GM19351 (cell line): ENCODE measurements at regions not wholly inside any gene's neighbourhood (a gene's known extent, or its start where the extent isn't known, plus 50 kb on each side); places are given as distances from the start of the nearest gene placed in this dataset.

Source experiments
- ATAC-seq: cut with Tn5 transposase; IDR thresholded peaks from one replicate; pipeline ENCODE4 v1.9.1; 2021; ENCODE audit warnings: mild to moderate bottlenecking, moderate library complexity; ENCODE audit not compliant: unreplicated experiment

GRCh38 chr14:105838591-105839424 lies 312.4 kb downstream of the TMEM121 start:
- no peak for ATAC-seq

- ATAC-seq = no peak
These were observed 313.3 kb downstream of the TMEM121 start for GRCh38 chr14:105839425-105840265.

- ATAC-seq = no peak
These were observed 314.1 kb downstream of the TMEM121 start for GRCh38 chr14:105840266-105841021.

DNA sequence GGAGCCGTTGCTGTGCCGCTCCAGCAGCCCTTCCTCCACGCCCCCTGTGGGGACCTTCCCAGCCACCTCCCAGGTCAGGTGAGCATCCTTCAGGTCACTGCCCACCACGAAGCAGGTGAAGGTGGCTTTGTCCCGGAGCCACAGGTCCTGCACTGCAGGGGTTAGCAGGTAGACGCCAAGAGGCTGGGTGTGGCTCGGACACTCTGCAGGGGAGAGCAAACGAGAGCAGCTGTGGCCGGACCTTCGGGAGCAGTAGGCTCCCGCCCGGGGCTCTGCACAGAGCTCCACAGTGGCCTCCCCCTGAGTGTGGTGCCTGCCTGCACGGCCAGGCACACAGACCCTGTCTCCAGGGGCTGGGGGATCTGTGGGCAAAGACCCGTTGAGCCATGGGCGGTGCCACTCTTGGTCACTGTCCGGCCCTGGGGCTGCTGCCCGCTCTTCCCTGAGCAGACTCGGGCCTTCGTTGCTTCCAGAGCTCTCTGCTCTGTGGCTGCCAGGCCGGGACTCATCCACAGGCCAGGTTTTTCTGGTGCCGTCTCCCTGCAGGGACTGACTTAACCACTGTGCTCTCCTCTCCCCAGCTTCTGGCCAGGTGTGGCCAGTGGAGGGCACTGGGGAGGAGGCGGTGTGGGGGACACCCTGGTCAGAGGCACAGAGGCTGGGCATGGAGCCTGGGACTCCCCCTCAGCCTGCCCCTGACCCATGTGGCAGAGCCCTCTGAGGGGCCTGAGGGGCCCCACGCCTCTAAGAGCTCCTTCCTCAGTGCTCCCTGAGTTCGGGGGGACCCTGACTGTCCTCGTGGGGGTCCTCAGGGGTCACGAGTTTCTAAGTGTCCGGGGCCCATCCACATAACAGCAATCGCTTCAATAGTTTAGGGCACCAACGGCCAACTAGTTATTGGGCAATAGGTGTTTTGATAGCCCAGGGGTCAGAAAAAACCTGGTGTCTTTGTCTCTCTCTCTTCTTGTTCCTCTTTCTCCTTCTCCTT lies 314.9 kb downstream of the TMEM121 start:
- no peak for ATAC-seq

- no peak for ATAC-seq
These were observed 315.7 kb downstream of the TMEM121 start for GRCh38 chr14:105842105-105842504.

DNA sequence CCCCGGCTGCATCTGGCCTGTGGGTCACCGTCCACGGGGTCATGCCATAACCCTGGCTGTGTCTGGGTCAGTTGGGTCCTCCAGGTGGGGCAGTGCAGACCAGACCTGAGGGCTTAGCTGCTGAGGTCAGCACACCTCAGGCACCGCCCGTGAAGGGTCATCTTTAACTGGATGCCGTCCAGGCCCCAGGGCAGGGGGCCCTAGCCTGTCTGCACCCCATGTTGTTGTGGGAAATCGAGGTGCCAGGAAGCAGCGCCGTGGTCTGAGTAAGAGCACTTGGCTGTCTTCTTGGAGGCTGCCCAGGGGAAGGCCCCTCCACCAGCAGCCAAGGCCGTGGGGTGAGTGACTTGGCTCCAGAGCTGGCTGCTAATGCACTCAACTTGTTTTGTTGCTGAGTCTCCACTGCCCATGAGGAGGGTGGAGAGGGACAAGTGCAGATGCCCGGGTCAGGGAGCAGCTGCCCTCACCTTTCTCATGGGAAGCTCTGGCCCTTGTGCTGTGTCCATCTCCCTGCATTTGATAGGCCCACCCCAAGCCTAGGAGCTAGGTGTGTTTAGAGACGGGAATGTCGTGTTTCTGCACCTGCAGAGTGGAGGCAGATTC lies 317.2 kb downstream of the TMEM121 start:
- no peak for ATAC-seq

- no peak for ATAC-seq
These were observed 317.8 kb downstream of the TMEM121 start for GRCh38 chr14:105844047-105844630.

DNA sequence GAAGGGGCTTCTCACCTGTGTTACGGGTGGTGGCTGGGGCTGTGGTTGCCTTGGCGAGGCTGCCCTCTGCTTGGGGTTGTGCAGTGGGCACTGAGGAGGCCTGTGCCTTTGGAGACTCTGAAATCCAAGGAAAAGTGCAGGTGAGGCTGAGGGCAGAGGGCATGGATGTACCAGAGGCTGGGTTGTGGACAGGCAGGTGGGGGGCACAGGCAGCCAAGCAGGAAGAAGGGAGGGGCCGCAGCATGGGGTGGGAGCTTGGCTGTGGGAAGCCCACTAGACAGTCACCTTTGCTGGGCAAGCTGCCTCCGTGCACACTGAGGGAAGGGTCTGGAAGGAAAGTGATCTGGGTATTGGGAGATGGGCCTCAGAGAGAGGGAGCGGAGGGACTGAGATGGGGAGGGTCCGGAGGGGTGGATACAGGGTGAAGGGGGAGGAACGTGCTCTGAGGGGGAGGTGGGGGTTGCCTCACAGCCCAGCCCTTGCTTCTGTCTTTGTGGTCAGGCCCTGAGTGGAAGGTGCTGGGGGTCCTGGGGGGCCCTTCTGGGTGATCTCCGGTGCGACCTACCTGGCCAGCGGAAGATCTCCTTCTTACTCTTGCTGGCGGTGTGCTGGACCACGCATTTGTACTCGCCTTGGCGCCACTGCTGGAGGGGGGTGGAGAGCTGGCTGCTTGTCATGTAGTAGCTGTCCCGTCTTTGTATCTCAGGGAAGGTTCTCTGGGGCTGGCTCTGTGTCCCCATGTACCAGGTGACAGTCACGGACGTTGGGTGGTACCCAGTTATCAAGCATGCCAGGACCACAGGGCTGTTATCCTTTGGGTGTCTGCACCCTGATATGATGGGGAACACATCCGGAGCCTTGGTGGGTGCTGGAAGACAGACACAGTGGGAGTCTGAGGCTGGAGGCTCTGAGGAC lies 318.7 kb downstream of the TMEM121 start:
- no peak for ATAC-seq

DNA sequence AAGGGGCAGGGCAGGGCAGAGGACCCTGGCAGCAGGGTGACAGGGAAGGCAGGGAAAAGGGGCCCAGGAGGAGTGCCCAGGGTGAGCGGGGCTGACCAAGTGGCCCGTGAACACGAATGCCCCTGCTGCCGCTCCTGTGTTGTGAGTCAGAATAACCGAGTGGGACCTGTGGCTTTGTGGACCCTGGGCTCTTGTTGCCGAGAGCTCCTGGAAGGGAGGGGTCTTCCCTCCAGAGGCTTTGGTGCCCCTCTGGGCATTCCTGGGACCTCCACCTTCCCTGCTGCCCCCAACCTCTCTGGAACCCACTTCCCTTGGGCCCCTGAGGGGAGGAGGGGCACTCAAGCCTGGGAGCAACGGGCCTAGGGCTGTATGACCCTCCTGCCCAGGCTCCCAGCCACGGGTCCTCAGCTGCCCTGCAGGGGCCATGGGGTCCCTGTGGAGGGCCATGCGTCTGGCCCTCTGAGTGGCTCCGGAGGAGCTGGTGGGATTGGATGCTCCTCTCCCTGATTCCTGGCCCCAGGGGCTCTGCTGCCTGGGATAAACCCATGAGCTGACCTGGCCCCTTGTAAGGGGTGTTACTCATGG lies 319.4 kb downstream of the TMEM121 start:
- ATAC-seq = no peak

- no peak for ATAC-seq
These were observed 319.9 kb downstream of the TMEM121 start for GRCh38 chr14:105846312-105846711.

GRCh38 chr14:105847400-105847799 lies 321.0 kb downstream of the TMEM121 start:
- no peak for ATAC-seq

- no peak for ATAC-seq
These were observed 322.2 kb downstream of the TMEM121 start for GRCh38 chr14:105848570-105848969.

GRCh38 chr14:105849933-105850626 lies 323.7 kb downstream of the TMEM121 start:
- no peak for ATAC-seq

GRCh38 chr14:105850853-105851581 lies 324.6 kb downstream of the TMEM121 start:
- ATAC-seq = no peak

DNA sequence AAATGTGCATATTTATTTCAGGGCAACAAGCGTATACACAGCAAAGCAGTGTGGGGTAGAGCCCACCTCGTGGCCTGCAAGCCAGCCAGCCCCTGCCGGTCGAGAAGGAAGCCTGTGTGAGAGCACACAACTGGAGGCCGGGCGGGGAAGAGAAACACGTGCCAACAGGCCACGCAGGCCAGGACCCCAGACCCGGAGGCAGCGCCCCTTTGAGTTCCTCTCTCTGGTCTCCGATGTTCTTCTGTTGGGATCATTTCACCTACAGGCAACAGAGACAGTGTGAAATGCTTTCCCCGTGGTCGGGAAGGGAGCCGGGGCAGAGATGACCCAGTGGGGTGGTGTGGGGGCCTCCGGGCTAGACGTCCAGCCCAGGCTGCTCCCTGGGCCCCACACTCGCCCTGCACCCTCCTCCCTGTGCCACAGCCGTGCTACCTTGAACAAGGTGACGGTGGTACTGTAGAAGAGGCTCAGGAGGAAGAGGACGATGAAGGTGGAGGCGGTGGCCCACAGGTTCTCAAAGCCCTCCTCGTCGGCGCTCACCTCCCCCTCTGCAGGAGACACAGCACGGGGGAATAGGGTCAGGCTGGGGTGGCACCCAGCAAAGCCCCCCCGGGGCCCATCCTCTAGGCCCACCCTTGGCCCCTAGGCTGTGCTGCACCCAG lies 325.5 kb downstream of the TMEM121 start:
- ATAC-seq = no peak
